Left ventricle myocardium inferior (tissue), 1 donor: ENCODE measurements at regions not wholly inside any gene's neighbourhood (a gene's known extent, or its start where the extent isn't known, plus 50 kb on each side); places are given as distances from the start of the nearest gene placed in this dataset.

Source experiments
- DNase-seq: peaks from one replicate; pipeline ENCODE4 v3.0.0-alpha.2; 2020
- H3K27ac ChIP-seq: fragments of 200-600 bp; replicated peaks from 2 replicates; pipeline ENCODE4 v1.8.0; 2021
- H3K27me3 ChIP-seq: fragments of 200-600 bp; 2 replicates; pipeline ENCODE4 v1.8.0; 2021; ENCODE audit warnings: low read depth
- H3K36me3 ChIP-seq: fragments of 200-600 bp; 2 replicates; pipeline ENCODE4 v1.8.0; 2021
- H3K4me1 ChIP-seq: fragments of 200-600 bp; 2 replicates; pipeline ENCODE4 v1.8.0; 2021
- H3K4me3 ChIP-seq: fragments of 200-600 bp; 2 replicates; pipeline ENCODE4 v1.8.0; 2021; ENCODE audit warnings: mild to moderate bottlenecking, moderate library complexity
- H3K9me3 ChIP-seq: fragments of 200-600 bp; replicated peaks from 2 replicates; pipeline ENCODE4 v1.8.0; 2021
- intact Hi-C: fragments of 100-400 bp; cut with micrococcal nuclease; formaldehyde crosslinking; loops from one replicate; pipeline ENCODE4 v1.11.0; 2022
- TF ChIP-seq, protein P1 (sequence below): fragments of 200-600 bp; IDR thresholded peaks from 2 replicates; pipeline ENCODE4 v1.8.0; 2021; ENCODE audit warnings: antibody characterized with exemption, mild to moderate bottlenecking, borderline replicate concordance
- donor health status: DM: no; HTN: yes; CAD: no; lungs with severe emphysema.

DNA sequence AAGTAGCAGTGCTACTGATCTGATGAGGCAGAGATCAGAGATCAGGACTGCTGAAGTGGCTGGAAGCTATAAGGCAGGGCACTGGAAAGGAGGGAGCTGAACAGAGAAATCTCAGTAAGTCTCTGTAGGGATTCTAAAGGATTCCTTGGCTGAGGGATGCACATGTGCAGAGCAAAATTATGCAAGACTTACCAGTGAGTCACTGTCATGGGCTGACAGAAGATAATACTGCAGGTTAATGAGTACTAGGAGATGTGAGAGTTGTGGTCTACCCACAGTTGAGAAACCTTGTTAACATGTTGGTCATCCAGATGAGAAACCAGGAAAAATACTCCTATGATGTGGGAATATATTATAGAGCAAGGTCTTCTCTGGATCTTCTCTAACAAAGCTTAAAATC is 378.1 kb downstream of the HAPSTR1 start:
- no peak for DNase-seq
- intact Hi-C loops = no loop called here
- H3K4me1 ChIP-seq = no peaks in the 10 kb centered on the region
- TF ChIP-seq, protein P1, sequence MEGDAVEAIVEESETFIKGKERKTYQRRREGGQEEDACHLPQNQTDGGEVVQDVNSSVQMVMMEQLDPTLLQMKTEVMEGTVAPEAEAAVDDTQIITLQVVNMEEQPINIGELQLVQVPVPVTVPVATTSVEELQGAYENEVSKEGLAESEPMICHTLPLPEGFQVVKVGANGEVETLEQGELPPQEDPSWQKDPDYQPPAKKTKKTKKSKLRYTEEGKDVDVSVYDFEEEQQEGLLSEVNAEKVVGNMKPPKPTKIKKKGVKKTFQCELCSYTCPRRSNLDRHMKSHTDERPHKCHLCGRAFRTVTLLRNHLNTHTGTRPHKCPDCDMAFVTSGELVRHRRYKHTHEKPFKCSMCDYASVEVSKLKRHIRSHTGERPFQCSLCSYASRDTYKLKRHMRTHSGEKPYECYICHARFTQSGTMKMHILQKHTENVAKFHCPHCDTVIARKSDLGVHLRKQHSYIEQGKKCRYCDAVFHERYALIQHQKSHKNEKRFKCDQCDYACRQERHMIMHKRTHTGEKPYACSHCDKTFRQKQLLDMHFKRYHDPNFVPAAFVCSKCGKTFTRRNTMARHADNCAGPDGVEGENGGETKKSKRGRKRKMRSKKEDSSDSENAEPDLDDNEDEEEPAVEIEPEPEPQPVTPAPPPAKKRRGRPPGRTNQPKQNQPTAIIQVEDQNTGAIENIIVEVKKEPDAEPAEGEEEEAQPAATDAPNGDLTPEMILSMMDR = no peak
- H3K27ac ChIP-seq = no peak overlapping the region
- no peaks in the 10 kb centered on the region for H3K9me3 ChIP-seq
- H3K36me3 ChIP-seq = no peaks in the 10 kb centered on the region
- H3K27me3 ChIP-seq = no peaks in the 10 kb centered on the region
- H3K4me3 ChIP-seq = no peak overlapping the region

DNA sequence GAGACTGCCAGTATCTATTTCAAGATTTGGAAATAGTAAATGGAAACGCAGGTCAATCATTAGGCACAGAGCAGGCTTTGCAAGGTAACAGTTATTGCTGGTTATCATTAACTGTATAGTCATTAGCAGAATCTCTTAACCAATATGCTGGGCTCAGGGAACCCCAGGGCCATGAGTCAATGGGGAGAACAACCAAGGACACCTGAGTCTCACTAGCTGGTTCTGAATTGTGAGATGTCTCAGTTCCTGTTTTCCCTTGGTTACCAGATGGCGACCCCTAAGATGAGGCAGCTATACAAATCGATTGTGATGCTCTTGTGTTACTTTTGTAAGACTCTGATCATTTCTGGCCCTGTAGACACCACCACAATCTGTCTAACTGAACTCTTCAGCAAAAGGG is 385.3 kb downstream of the HAPSTR1 start:
- H3K4me1 ChIP-seq = no peaks in the 10 kb centered on the region
- no peak for DNase-seq
- intact Hi-C loops = no loop called here
- no peak overlapping the region for H3K4me3 ChIP-seq
- no peak overlapping the region for H3K27ac ChIP-seq
- TF ChIP-seq, protein P1 = no peak
- H3K9me3 ChIP-seq = no peaks in the 10 kb centered on the region
- no peaks in the 10 kb centered on the region for H3K36me3 ChIP-seq
- H3K27me3 ChIP-seq = no peaks in the 10 kb centered on the region

DNA sequence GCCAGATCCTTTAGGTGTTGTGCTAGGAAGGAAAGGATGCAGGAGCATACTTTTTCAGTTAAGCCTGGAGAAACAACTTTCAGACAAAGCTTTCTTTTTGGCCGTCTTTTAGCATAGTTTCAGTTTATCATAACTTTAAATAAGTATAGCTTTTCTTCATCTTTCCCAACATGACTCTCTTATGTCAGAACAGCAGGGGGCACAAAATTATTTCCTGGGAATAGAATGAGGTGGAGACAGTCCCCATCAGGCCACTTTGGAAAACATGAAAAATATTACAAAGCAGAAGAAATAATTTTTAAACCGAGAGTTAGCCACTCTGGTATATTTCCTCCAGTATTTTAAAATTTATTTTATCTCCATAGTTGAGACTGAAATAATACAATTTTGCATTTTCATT is 387.6 kb downstream of the HAPSTR1 start:
- H3K36me3 ChIP-seq = no peaks in the 10 kb centered on the region
- H3K27me3 ChIP-seq = no peaks in the 10 kb centered on the region
- intact Hi-C loops = no loop called here
- no peaks in the 10 kb centered on the region for H3K9me3 ChIP-seq
- no peaks in the 10 kb centered on the region for H3K4me1 ChIP-seq
- H3K27ac ChIP-seq = no peak overlapping the region
- TF ChIP-seq, protein P1 = no peak
- no peak for DNase-seq
- no peak overlapping the region for H3K4me3 ChIP-seq

DNA sequence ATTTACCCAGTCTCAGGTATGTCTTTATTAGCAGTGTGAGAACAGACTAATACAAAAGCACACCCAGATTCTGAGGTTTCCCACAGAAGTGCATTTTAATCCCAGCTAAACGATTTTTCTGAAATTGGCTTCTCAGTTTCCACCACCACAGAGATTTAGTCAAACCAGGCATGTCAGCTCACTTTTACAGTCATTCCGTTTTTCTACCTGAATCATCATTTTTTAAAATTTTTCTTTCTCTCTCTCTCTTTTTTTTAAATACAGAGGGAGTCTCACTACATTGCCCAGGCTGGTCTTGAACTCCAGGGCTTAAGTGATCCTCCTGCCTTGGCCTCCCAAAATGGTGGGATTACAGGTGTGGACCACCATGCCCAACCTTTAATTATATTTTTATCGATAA is 389.1 kb downstream of the HAPSTR1 start:
- H3K27me3 ChIP-seq = no peaks in the 10 kb centered on the region
- TF ChIP-seq, protein P1 = no peak
- intact Hi-C loops = no loop called here
- peaks cover 6% of the 10 kb centered on the region for H3K4me1 ChIP-seq
- H3K4me3 ChIP-seq = no peak overlapping the region
- no peak overlapping the region for H3K27ac ChIP-seq
- H3K36me3 ChIP-seq = no peaks in the 10 kb centered on the region
- H3K9me3 ChIP-seq = no peaks in the 10 kb centered on the region
- DNase-seq = no peak

DNA sequence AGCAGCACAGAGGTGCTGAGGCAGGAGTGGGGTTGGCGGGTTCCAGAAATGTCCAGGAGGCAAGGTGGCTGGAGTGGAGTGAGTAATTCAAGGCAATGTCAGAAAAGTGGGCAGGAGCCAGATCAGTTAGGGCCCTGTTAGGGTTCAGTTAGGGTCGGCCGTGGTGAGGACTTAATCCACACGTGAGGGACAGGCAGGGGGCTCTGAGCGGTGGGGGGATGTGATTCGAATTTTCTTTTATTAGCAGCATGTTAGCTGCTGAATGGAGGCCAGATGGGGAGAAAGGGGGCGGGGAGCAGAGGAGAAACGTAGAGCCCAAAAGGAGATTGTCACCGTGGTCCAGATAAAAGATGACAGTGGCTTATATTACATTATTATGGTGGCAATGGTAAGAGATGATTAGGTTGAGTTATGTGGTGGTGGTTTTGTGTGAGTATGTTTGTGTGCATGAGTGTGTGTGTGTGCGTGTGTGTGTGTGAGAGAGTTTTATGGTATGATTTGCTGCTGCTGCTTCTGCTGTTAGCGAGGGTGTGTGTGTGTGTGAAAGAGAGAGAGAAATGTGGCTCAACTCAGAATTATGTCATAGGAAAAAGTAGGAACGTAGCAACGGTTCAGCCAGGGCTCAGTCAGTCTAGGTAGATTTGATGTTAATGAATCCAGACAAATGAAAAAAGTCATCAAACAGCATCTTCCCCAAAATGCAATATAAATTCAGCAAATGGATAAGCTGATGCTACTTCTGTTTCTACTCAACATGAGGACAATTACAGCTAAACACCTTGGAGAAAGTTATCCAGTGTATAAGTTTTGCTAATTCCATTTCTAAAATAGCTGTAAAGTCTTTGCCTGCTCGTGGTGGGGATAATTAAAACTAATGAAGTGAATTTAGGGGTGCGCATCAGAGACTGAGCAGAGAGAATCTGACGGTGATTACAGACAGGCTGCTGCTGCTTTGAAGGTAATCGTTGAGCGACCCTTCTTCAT is 390.6 kb downstream of the HAPSTR1 start:
- Histone ChIP-seq H3K9me3 (no peaks in the 10 kb centered on the region), H3K4me3 (no peak overlapping the region), H3K4me1 (peaks cover 6% of the 10 kb centered on the region), H3K36me3 (no peaks in the 10 kb centered on the region), H3K27ac (no peak overlapping the region), H3K27me3 (no peaks in the 10 kb centered on the region)
- intact Hi-C loops = no loop called here
- no peak for DNase-seq
- TF ChIP-seq, protein P1 = no peak
